ENCODE measurements at regions not wholly inside any gene's neighbourhood (a gene's known extent, or its start where the extent isn't known, plus 50 kb on each side); places are given as distances from the start of the nearest gene placed in this dataset.

- Histone ChIP-seq H3K4me3 (ENCODE audit: insufficient read depth, low read length, poor library complexity, severe bottlenecking) (no peak overlapping the region), H3K27me3 (ENCODE audit: low read length) (no peaks in the 10 kb centered on the region), H3K9me2 (replicated peaks; ENCODE audit: insufficient read depth, low read length) (no peaks in the 10 kb centered on the region), H3F3A (ENCODE audit: insufficient read depth) (no peaks in the 10 kb centered on the region), H4K20me1 (ENCODE audit: low read depth, low read length) (no peaks in the 10 kb centered on the region), H3K9ac (ENCODE audit: low read length) (no peak overlapping the region), H3K4me2 (ENCODE audit: low read depth, low read length, poor library complexity, severe bottlenecking) (no peak overlapping the region), H2AFZ (ENCODE audit: low read depth, low read length, severe bottlenecking) (no peak overlapping the region), H3K27ac (ENCODE audit: low read depth, low read length) (no peak overlapping the region), H3K9me3 (ENCODE audit: insufficient read depth, low read length) (no peaks in the 10 kb centered on the region), H3K79me2 (ENCODE audit: insufficient read depth, low read length) (no peaks in the 10 kb centered on the region), H3K36me3 (ENCODE audit: low read length) (no peaks in the 10 kb centered on the region)
- TF ChIP-seq CTCF (IDR thresholded peaks at IDR 0.05; ENCODE audit: insufficient read depth, low read length, poor library complexity, severe bottlenecking), result no peak
- no peak for TF ChIP-seq EZH2phosphoT487 (conservative IDR thresholded peaks at IDR 0.05; ENCODE audit: low read length)
Observed at GRCh38 chr14:35223927-35224326, 68.3 kb upstream of the PSMA6 start.

- H3K27me3 ChIP-seq (ENCODE audit: low read length), result no peaks in the 10 kb centered on the region
- H2AFZ ChIP-seq (ENCODE audit: low read depth, low read length, severe bottlenecking), result no peak overlapping the region
- TF ChIP-seq CTCF (IDR thresholded peaks at IDR 0.05; ENCODE audit: insufficient read depth, low read length, poor library complexity, severe bottlenecking) (no peak), EZH2phosphoT487 (conservative IDR thresholded peaks at IDR 0.05; ENCODE audit: low read length) (no peak)
- H3K4me2 ChIP-seq (ENCODE audit: low read depth, low read length, poor library complexity, severe bottlenecking), result no peak overlapping the region
- no peaks in the 10 kb centered on the region for H3F3A ChIP-seq (ENCODE audit: insufficient read depth)
- no peaks in the 10 kb centered on the region for H3K9me2 ChIP-seq (replicated peaks; ENCODE audit: insufficient read depth, low read length)
- H3K9me3 ChIP-seq (ENCODE audit: insufficient read depth, low read length), result no peaks in the 10 kb centered on the region
- no peaks in the 10 kb centered on the region for H3K79me2 ChIP-seq (ENCODE audit: insufficient read depth, low read length)
- H3K4me3 ChIP-seq (ENCODE audit: insufficient read depth, low read length, poor library complexity, severe bottlenecking), result no peak overlapping the region
- no peaks in the 10 kb centered on the region for H3K36me3 ChIP-seq (ENCODE audit: low read length)
- no peak overlapping the region for H3K9ac ChIP-seq (ENCODE audit: low read length)
- H4K20me1 ChIP-seq (ENCODE audit: low read depth, low read length), result no peaks in the 10 kb centered on the region
- H3K27ac ChIP-seq (ENCODE audit: low read depth, low read length), result no peak overlapping the region
Observed at GRCh38 chr14:35224615-35225014, 67.6 kb upstream of the PSMA6 start.

DNA sequence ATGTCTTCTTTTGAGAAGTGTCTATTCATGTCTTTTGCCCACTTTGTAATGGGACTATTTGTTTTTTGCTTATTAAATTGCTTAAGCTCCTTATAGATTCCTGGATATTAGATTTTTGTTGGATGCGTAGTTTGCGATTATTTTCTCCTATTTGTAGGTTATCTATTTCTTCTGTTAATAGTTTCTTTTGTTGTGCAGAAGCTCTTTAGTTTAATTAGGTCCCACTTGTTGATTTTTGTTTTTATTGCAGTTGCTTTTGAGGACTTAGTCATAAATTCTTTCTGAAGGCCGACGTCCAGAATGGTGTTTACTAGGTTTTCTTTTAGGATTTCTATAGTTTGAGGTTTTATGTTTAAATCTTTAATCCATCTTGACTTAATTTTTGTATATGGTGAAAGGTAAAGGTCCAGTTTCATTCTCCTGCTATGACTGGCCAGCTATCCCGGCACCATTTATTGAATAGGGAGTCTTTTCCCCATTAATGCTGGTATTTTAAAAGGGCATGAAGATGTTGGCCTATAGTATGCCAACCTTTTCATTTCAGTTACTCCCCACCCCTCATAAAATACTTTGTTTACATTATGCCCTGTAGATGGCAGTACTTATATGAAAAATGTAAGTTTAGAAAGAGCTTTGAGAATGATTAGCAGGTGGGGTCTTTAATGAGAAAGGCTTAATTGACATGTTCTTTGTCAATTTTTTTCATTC is 62.9 kb upstream of the PSMA6 start:
- no peaks in the 10 kb centered on the region for H3K36me3 ChIP-seq (ENCODE audit: low read length)
- no peak overlapping the region for H3K27ac ChIP-seq (ENCODE audit: low read depth, low read length)
- H2AFZ ChIP-seq (ENCODE audit: low read depth, low read length, severe bottlenecking), result no peak overlapping the region
- TF ChIP-seq EZH2phosphoT487 (conservative IDR thresholded peaks at IDR 0.05; ENCODE audit: low read length) (no peak), CTCF (IDR thresholded peaks at IDR 0.05; ENCODE audit: insufficient read depth, low read length, poor library complexity, severe bottlenecking) (peak; percentile 34)
- H3K79me2 ChIP-seq (ENCODE audit: insufficient read depth, low read length), result no peaks in the 10 kb centered on the region; the same call in 1 of the 2 replicates
- no peaks in the 10 kb centered on the region for H3K27me3 ChIP-seq (ENCODE audit: low read length)
- no peaks in the 10 kb centered on the region for H3K9me3 ChIP-seq (ENCODE audit: insufficient read depth, low read length)
- no peak overlapping the region for H3K4me2 ChIP-seq (ENCODE audit: low read depth, low read length, poor library complexity, severe bottlenecking)
- no peaks in the 10 kb centered on the region for H3K9me2 ChIP-seq (replicated peaks; ENCODE audit: insufficient read depth, low read length)
- H3F3A ChIP-seq (ENCODE audit: insufficient read depth), result no peaks in the 10 kb centered on the region
- H3K4me3 ChIP-seq (ENCODE audit: insufficient read depth, low read length, poor library complexity, severe bottlenecking), result no peak overlapping the region
- H4K20me1 ChIP-seq (ENCODE audit: low read depth, low read length), result no peaks in the 10 kb centered on the region
- no peak overlapping the region for H3K9ac ChIP-seq (ENCODE audit: low read length)
